Panc1 (cell line): ENCODE measurements at regions not wholly inside any gene's neighbourhood (a gene's known extent, or its start where the extent isn't known, plus 50 kb on each side); places are given as distances from the start of the nearest gene placed in this dataset.

Source experiments
- ATAC-seq: fragments of 200-7000 bp; cut with Tn5 transposase; 2 replicates; pipeline ENCODE4 v1.9.1; 2020; ENCODE audit warnings: mild to moderate bottlenecking, moderate library complexity
- BruUV-seq: library from RNA; stranded (reverse); fragments of 400-500 nt; replicated peaks from 2 replicates; lab custom pipeline; 2021; lab: Mats Ljungman, UMichigan
- CTCF ChIA-PET: fragments of 300-600 bp; sonication (Branson Sonifier 250); formaldehyde crosslinking; loops from one replicate; lab custom pipeline; 2022; ENCODE audit warnings: antibody characterized with exemption; lab: Charles Lee
- POLR2A ChIA-PET: fragments of 300-600 bp; sonication (Branson Sonifier 250); formaldehyde crosslinking; loops from one replicate; lab custom pipeline; 2022; ENCODE audit warnings: antibody characterized with exemption; lab: Charles Lee
- DNase-seq: peaks from one replicate; pipeline ENCODE4 v3.0.0-alpha.2; 2010; ENCODE audit warnings: low read depth, low spot score
- H3K27ac ChIP-seq: 2 replicates; pipeline ENCODE4 v1.5.1; 2011; ENCODE audit warnings: mild to moderate bottlenecking, low read length, inconsistent platforms
- H3K27me3 ChIP-seq: fragments of 200-500 bp; sonication (Bioruptor generic); 2 replicates; pipeline ENCODE4 v1.6.0; 2014; ENCODE audit warnings: low read length, inconsistent platforms; ENCODE audit not compliant: control insufficient read depth, insufficient read depth
- H3K36me3 ChIP-seq: fragments of 200-500 bp; sonication (Bioruptor generic); 2 replicates; pipeline ENCODE4 v1.5.1; 2014; ENCODE audit warnings: inconsistent platforms, mild to moderate bottlenecking, low read length, moderate library complexity; ENCODE audit not compliant: control insufficient read depth, insufficient read depth
- H3K4me1 ChIP-seq: 2 replicates; pipeline ENCODE4 v1.5.1; 2011; ENCODE audit warnings: inconsistent platforms, mild to moderate bottlenecking, low read length, moderate library complexity; ENCODE audit not compliant: control insufficient read depth, insufficient read depth
- H3K4me3 ChIP-seq, 2 experiments: 2 replicates each; pipeline ENCODE4 v1.5.1; 2011 to 2012; ENCODE audit warnings: low read depth in 2 of 2, low read length in 2 of 2, mild to moderate bottlenecking in 2 of 2, inconsistent platforms in 1 of 2, moderate library complexity in 1 of 2
- H3K9me3 ChIP-seq: fragments of 200-500 bp; sonication (Bioruptor generic); 2 replicates; pipeline ENCODE4 v1.5.1; 2014; ENCODE audit warnings: low read depth, mild to moderate bottlenecking, inconsistent platforms, low read length, moderate library complexity; ENCODE audit not compliant: control insufficient read depth, insufficient read depth
- POLR2AphosphoS5 ChIP-seq: IDR thresholded peaks from 2 replicates; pipeline ENCODE4 v1.6.1; 2012; ENCODE audit warnings: mild to moderate bottlenecking, low read depth, low read length, moderate library complexity
- SIN3A ChIP-seq: IDR thresholded peaks from 2 replicates; pipeline ENCODE4 v1.6.1; 2012; ENCODE audit warnings: low read depth, mild to moderate bottlenecking, low read length, moderate library complexity, borderline replicate concordance; ENCODE audit not compliant: insufficient read depth
- TCF7L2 ChIP-seq: IDR thresholded peaks from 2 replicates; pipeline ENCODE4 v1.6.1; 2011; ENCODE audit warnings: mild to moderate bottlenecking, low read depth, low read length, inconsistent platforms
- in situ Hi-C: cut with HindIII; loops from 2 replicates; pipeline ENCODE4 v1.10.0; 2016; ENCODE audit warnings: low sequenced_read_pairs, low pct_unique_long_range_greater_than_20kb
- intact Hi-C: fragments of 100-400 bp; cut with micrococcal nuclease; formaldehyde crosslinking; loops from one replicate; pipeline ENCODE4 v1.10.0; 2022; ENCODE audit not compliant: unreplicated experiment
- TF ChIP-seq, protein P1 (sequence below): fragments of 450-650 bp; IDR thresholded peaks from 2 replicates; pipeline ENCODE4 v1.5.1; 2017; ENCODE audit warnings: mild to moderate bottlenecking
- TF ChIP-seq, protein P2 (sequence below), 2 experiments: IDR thresholded peaks; 2 replicates each; pipeline ENCODE4 v1.6.1; 2011 to 2012; ENCODE audit warnings: low read depth in 2 of 2, control low read depth in 1 of 2, low read length in 1 of 2, mild to moderate bottlenecking in 1 of 2, moderate library complexity in 1 of 2; ENCODE audit not compliant: insufficient read depth in 1 of 2

DNA sequence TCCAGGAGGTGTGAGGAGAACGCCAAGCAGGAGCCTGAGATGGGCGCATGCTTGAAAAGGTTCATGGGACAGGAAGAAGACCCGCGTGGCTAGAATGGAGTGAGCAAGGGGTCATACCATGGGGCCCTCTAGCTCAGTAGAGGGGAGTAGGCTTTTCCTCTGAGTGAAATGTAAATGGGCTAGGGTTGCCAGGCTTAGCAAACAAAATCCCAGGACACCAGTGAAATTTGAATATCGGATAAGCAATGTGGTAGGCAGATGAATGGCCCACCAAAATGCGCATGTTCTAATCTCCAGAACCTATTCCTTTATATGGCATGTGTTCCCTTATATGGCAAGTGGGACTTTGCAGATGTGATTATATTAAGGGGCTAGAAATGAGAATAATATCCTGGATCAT lies 174.1 kb upstream of the CCDC68 start:
- Histone ChIP-seq H3K9me3 (no peaks in the 10 kb centered on the region), H3K36me3 (no peaks in the 10 kb centered on the region), H3K4me1 (no peaks in the 10 kb centered on the region), H3K4me3 (no peak overlapping the region), H3K27me3 (no peaks in the 10 kb centered on the region), H3K27ac (no peak overlapping the region)
- POLR2A ChIA-PET = no interaction called here
- CTCF ChIA-PET = no interaction called here
- DNase-seq = no peak
- no peak for TF ChIP-seq SIN3A
- TF ChIP-seq, protein P1, sequence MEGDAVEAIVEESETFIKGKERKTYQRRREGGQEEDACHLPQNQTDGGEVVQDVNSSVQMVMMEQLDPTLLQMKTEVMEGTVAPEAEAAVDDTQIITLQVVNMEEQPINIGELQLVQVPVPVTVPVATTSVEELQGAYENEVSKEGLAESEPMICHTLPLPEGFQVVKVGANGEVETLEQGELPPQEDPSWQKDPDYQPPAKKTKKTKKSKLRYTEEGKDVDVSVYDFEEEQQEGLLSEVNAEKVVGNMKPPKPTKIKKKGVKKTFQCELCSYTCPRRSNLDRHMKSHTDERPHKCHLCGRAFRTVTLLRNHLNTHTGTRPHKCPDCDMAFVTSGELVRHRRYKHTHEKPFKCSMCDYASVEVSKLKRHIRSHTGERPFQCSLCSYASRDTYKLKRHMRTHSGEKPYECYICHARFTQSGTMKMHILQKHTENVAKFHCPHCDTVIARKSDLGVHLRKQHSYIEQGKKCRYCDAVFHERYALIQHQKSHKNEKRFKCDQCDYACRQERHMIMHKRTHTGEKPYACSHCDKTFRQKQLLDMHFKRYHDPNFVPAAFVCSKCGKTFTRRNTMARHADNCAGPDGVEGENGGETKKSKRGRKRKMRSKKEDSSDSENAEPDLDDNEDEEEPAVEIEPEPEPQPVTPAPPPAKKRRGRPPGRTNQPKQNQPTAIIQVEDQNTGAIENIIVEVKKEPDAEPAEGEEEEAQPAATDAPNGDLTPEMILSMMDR = no peak
- ATAC-seq = no peak
- no TSS peak for BruUV-seq
- in situ Hi-C loops = no loop called here
- intact Hi-C loops = no loop called here

DNA sequence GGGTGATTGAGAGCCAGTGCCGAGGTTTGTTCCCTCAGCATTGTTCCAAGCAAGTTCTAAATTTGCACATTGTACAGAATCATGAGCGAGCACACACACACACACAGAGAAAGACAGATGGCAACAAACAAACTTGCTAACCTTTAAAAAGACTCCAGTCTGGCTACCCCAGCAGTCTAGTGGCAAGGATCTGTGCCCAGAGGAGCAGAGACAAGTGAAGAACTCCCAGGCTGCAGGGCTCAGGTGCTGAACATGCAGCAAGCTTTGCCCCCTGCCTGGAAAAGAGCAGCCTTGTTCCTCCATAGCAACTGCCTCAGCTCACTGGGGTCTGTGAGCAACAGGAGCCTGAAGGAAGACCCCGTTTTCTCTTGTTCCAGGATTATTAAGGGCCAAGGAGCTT lies 169.2 kb upstream of the CCDC68 start:
- ChIA-PET POLR2A (no interaction called here), CTCF (no interaction called here)
- intact Hi-C loops = no loop called here
- DNase-seq (no peak), ATAC-seq (no peak)
- no peak overlapping the region for H3K4me3 ChIP-seq
- no peaks in the 10 kb centered on the region for H3K36me3 ChIP-seq
- no peak overlapping the region for H3K27ac ChIP-seq
- no TSS peak for BruUV-seq
- TF ChIP-seq TCF7L2 (no peak), SIN3A (no peak), POLR2AphosphoS5 (no peak)
- TF ChIP-seq, protein P2, sequence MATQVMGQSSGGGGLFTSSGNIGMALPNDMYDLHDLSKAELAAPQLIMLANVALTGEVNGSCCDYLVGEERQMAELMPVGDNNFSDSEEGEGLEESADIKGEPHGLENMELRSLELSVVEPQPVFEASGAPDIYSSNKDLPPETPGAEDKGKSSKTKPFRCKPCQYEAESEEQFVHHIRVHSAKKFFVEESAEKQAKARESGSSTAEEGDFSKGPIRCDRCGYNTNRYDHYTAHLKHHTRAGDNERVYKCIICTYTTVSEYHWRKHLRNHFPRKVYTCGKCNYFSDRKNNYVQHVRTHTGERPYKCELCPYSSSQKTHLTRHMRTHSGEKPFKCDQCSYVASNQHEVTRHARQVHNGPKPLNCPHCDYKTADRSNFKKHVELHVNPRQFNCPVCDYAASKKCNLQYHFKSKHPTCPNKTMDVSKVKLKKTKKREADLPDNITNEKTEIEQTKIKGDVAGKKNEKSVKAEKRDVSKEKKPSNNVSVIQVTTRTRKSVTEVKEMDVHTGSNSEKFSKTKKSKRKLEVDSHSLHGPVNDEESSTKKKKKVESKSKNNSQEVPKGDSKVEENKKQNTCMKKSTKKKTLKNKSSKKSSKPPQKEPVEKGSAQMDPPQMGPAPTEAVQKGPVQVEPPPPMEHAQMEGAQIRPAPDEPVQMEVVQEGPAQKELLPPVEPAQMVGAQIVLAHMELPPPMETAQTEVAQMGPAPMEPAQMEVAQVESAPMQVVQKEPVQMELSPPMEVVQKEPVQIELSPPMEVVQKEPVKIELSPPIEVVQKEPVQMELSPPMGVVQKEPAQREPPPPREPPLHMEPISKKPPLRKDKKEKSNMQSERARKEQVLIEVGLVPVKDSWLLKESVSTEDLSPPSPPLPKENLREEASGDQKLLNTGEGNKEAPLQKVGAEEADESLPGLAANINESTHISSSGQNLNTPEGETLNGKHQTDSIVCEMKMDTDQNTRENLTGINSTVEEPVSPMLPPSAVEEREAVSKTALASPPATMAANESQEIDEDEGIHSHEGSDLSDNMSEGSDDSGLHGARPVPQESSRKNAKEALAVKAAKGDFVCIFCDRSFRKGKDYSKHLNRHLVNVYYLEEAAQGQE (IDR thresholded peaks at IDR 0.05; ENCODE audit: insufficient read depth in 1 of 2, low read depth in 2 of 2, low read length in 1 of 2) = no peak
- TF ChIP-seq, protein P1 = no peak
- H3K9me3 ChIP-seq = no peaks in the 10 kb centered on the region
- no peaks in the 10 kb centered on the region for H3K27me3 ChIP-seq
- no peaks in the 10 kb centered on the region for H3K4me1 ChIP-seq
- in situ Hi-C loops = no loop called here
